Neural cell (in vitro differentiated cells): ENCODE measurements at regions not wholly inside any gene's neighbourhood (a gene's known extent, or its start where the extent isn't known, plus 50 kb on each side); places are given as distances from the start of the nearest gene placed in this dataset.

ENCODE experiments used
- H2AFZ ChIP-seq: fragments of 200-600, 300-800 bp; sonication (generic), shearing (Covaris generic); 2 replicates; pipeline ENCODE4 v1.6.0; 2014; ENCODE audit warnings: low read depth, mild to moderate bottlenecking, antibody characterized with exemption, low read length, moderate library complexity
- H3F3A ChIP-seq: fragments of 200-600 bp; shearing (Covaris generic); 2 replicates; pipeline ENCODE4 v1.6.1; 2016; ENCODE audit warnings: mild to moderate bottlenecking, moderate library complexity, mixed read lengths, antibody characterized with exemption, low read length; ENCODE audit not compliant: insufficient read depth, poor library complexity, severe bottlenecking
- H3K27ac ChIP-seq: fragments of 200-600, 300-800 bp; sonication (generic), shearing (Covaris generic); 2 replicates; pipeline ENCODE4 v1.5.1; 2014; ENCODE audit warnings: mild to moderate bottlenecking, low read length, moderate library complexity
- H3K27me3 ChIP-seq: fragments of 300-800, 200-600 bp; sonication (generic), shearing (Covaris generic); 2 replicates; pipeline ENCODE4 v1.6.0; 2014; ENCODE audit warnings: mild to moderate bottlenecking, low read depth, low read length, moderate library complexity; ENCODE audit not compliant: insufficient read depth
- H3K36me3 ChIP-seq: fragments of 300-800, 200-600 bp; sonication (generic), shearing (Covaris generic); 2 replicates; pipeline ENCODE4 v1.5.1; 2014; ENCODE audit warnings: mild to moderate bottlenecking, antibody characterized with exemption, low read length, moderate library complexity; ENCODE audit not compliant: insufficient read depth
- H3K4me2 ChIP-seq: fragments of 300-800, 200-600 bp; sonication (generic), shearing (Covaris generic); 2 replicates; pipeline ENCODE4 v1.6.0; 2014; ENCODE audit warnings: mild to moderate bottlenecking, low read length
- H3K4me3 ChIP-seq: fragments of 300-800, 200-600 bp; sonication (generic), shearing (Covaris generic); 2 replicates; pipeline ENCODE4 v1.5.1; 2014; ENCODE audit warnings: mild to moderate bottlenecking, low read length, moderate library complexity
- H3K79me2 ChIP-seq: fragments of 200-600 bp; shearing (Covaris generic); replicated peaks from 2 replicates; pipeline ENCODE4 v1.6.0; 2014; ENCODE audit warnings: mild to moderate bottlenecking, low read length, moderate library complexity; ENCODE audit not compliant: insufficient read depth
- H3K9ac ChIP-seq: fragments of 300-800, 200-600 bp; sonication (generic), shearing (Covaris generic); 2 replicates; pipeline ENCODE4 v1.6.1; 2016; ENCODE audit warnings: mild to moderate bottlenecking, low read length, mixed read lengths
- H3K9me2 ChIP-seq: fragments of 200-600 bp; shearing (Covaris generic); 2 replicates; pipeline ENCODE4 v1.6.1; 2016; ENCODE audit warnings: mild to moderate bottlenecking, low read length, mixed read lengths; ENCODE audit not compliant: insufficient read depth
- H3K9me3 ChIP-seq: fragments of 200-600, 300-800 bp; sonication (generic), shearing (Covaris generic); 2 replicates; pipeline ENCODE4 v1.6.1; 2016; ENCODE audit warnings: mild to moderate bottlenecking, mixed run types, low read length, moderate library complexity, mixed read lengths
- H4K20me1 ChIP-seq: fragments of 200-600 bp; shearing (Covaris generic); 2 replicates; pipeline ENCODE4 v1.6.1; 2016; ENCODE audit warnings: mild to moderate bottlenecking, mixed run types; ENCODE audit not compliant: insufficient read depth
- CTCF ChIP-seq: fragments of 450-650 bp; IDR thresholded peaks from 2 replicates; pipeline ENCODE4 v1.5.1; 2014; ENCODE audit warnings: antibody characterized with exemption, mild to moderate bottlenecking, moderate library complexity; ENCODE audit not compliant: poor library complexity, severe bottlenecking
- EP300 ChIP-seq: fragments of 450-650 bp; conservative IDR thresholded peaks from 2 replicates; pipeline ENCODE4 v1.6.1; 2014; ENCODE audit warnings: antibody characterized with exemption, mild to moderate bottlenecking, moderate library complexity; ENCODE audit not compliant: poor library complexity, severe bottlenecking
- EZH2 ChIP-seq: fragments of 200-600, 300-800 bp; shearing (Covaris generic), sonication (generic); IDR thresholded peaks from 2 replicates; pipeline ENCODE4 v1.6.1; 2014; ENCODE audit warnings: antibody characterized with exemption, low read length, borderline replicate concordance, mild to moderate bottlenecking; ENCODE audit not compliant: insufficient read depth, poor library complexity, severe bottlenecking
- MXI1 ChIP-seq: fragments of 450-650 bp; conservative IDR thresholded peaks from 2 replicates; pipeline ENCODE4 v1.6.1; 2014; ENCODE audit warnings: antibody characterized with exemption, mild to moderate bottlenecking; ENCODE audit not compliant: poor library complexity, severe bottlenecking
- POLR2AphosphoS5 ChIP-seq: IDR thresholded peaks from 2 replicates; pipeline ENCODE4 v1.6.1; 2012
- RAD21 ChIP-seq: fragments of 450-650 bp; conservative IDR thresholded peaks from 2 replicates; pipeline ENCODE4 v1.6.1; 2014; ENCODE audit warnings: antibody characterized with exemption, mild to moderate bottlenecking, moderate library complexity
- REST ChIP-seq: IDR thresholded peaks from 2 replicates; pipeline ENCODE4 v1.6.1; 2012; ENCODE audit warnings: borderline replicate concordance
- SMC3 ChIP-seq: fragments of 450-650 bp; conservative IDR thresholded peaks from 2 replicates; pipeline ENCODE4 v1.6.1; 2014; ENCODE audit warnings: antibody characterized with exemption, mild to moderate bottlenecking, moderate library complexity; ENCODE audit not compliant: poor library complexity
- TAF1 ChIP-seq: IDR thresholded peaks from 2 replicates; pipeline ENCODE4 v1.6.1; 2012; ENCODE audit warnings: low read depth

GRCh38 chr1:87652176-87652575 is 323.5 kb downstream of the LMO4 start:
- TF ChIP-seq CTCF, result no peak
- no peak for TF ChIP-seq EP300
- TF ChIP-seq RAD21, result no peak
- TF ChIP-seq EZH2, result no peak
- TF ChIP-seq POLR2AphosphoS5, result no peak
- no peak for TF ChIP-seq MXI1
- no peak for TF ChIP-seq SMC3
- no peak for TF ChIP-seq REST
- TF ChIP-seq TAF1, result no peak
- H3K9me2 ChIP-seq, result no peaks in the 10 kb centered on the region
- H3K9ac ChIP-seq, result no peak overlapping the region
- no peaks in the 10 kb centered on the region for H3F3A ChIP-seq
- H3K9me3 ChIP-seq, result no peaks in the 10 kb centered on the region
- H4K20me1 ChIP-seq, result no peaks in the 10 kb centered on the region
- H2AFZ ChIP-seq, result no peak overlapping the region
- no peak overlapping the region for H3K4me2 ChIP-seq
- H3K36me3 ChIP-seq, result no peaks in the 10 kb centered on the region
- no peak overlapping the region for H3K27ac ChIP-seq
- H3K27me3 ChIP-seq, result no peaks in the 10 kb centered on the region
- H3K4me3 ChIP-seq, result no peak overlapping the region
- H3K79me2 ChIP-seq, result no peaks in the 10 kb centered on the region

GRCh38 chr1:87665151-87665550 is 336.5 kb downstream of the LMO4 start:
- Histone ChIP-seq H3K9me3 (no peaks in the 10 kb centered on the region), H2AFZ (no peak overlapping the region), H3K9ac (no peak overlapping the region), H3K9me2 (no peaks in the 10 kb centered on the region), H3K4me2 (no peak overlapping the region), H3K4me3 (no peak overlapping the region), H3K36me3 (no peaks in the 10 kb centered on the region), H3K79me2 (no peaks in the 10 kb centered on the region), H3K27me3 (no peaks in the 10 kb centered on the region), H4K20me1 (no peaks in the 10 kb centered on the region), H3F3A (no peaks in the 10 kb centered on the region), H3K27ac (no peak overlapping the region)
- TF ChIP-seq EZH2, result no peak
- no peak for TF ChIP-seq TAF1
- TF ChIP-seq REST, result no peak
- TF ChIP-seq EP300, result no peak
- TF ChIP-seq POLR2AphosphoS5, result no peak
- TF ChIP-seq CTCF, result no peak
- TF ChIP-seq MXI1, result no peak
- no peak for TF ChIP-seq SMC3
- TF ChIP-seq RAD21, result no peak
